ENCODE measurements at regions not wholly inside any gene's neighbourhood (a gene's known extent, or its start where the extent isn't known, plus 50 kb on each side); places are given as distances from the start of the nearest gene placed in this dataset.
A peak's percentile ranks its signal among the peaks of the same experiment; 100 is the strongest.

DNA sequence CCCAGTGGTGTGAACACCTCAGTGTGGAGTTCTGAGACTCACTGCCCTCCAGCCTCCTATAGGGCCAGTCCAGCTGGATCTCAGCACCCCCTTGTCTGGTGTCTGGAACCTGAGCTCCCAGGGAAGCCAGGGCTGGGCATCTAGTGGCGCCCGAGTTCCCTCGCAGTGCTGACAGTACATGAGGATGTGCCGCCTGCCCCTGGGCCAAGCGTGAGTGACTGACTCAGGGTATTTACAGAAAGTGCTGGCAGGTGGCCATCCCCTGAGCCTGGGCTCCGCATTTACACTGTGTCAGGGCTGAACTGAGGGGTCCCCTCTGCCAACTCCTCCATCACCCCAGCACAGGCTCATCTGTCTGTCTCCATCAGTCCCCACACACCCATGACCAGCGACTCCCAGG lies 185.3 kb downstream of the BRD1 start:
- Histone ChIP-seq H3K9ac (ENCODE audit: low read depth, low read length) (no peak overlapping the region), H3K9me3 (ENCODE audit: insufficient read depth, low read depth, low read length) (no peaks in the 10 kb centered on the region), H3K4me3 (ENCODE audit: low read length) (no peak overlapping the region), H3K27ac (ENCODE audit: low read length) (no peak overlapping the region), H3K36me3 (ENCODE audit: insufficient read depth, low read depth, low read length) (no peaks in the 10 kb centered on the region), H3K27me3 (ENCODE audit: insufficient read depth, low read length) (no peaks in the 10 kb centered on the region), H3K4me1 (ENCODE audit: insufficient read depth, low read length) (no peaks in the 10 kb centered on the region)

DNA sequence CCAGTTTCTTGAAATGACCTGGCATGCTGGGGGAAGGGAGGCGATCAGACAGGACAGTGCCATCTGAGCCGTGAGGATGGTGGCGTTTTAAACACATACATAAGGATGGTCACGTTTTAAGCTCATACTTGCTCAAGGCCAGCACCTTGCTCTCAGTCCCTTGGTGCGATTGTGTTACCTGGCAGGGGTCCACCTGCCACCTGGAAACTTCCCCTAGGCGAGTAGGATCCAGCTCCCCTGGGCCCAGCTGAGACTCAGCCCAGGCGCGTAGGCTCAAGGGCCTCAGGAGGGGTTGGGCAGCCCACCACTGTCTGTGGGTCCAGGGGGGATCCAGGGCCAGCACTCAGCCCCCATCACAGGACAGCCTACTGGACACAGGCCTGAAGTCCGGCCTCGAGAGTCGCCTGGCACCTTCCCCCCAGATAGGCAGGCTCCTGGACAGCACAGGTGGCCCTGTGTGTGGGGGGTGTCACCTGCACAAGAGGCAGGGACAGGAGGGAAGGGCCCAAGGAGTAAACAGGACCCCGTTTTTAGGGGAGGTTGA lies 185.8 kb downstream of the BRD1 start:
- Histone ChIP-seq H3K4me3 (ENCODE audit: low read length) (no peak overlapping the region), H3K9me3 (ENCODE audit: insufficient read depth, low read depth, low read length) (no peaks in the 10 kb centered on the region), H3K4me1 (ENCODE audit: insufficient read depth, low read length) (no peaks in the 10 kb centered on the region), H3K36me3 (ENCODE audit: insufficient read depth, low read depth, low read length) (no peaks in the 10 kb centered on the region), H3K27me3 (ENCODE audit: insufficient read depth, low read length) (no peaks in the 10 kb centered on the region), H3K9ac (ENCODE audit: low read depth, low read length) (no peak overlapping the region), H3K27ac (ENCODE audit: low read length) (no peak overlapping the region)

DNA sequence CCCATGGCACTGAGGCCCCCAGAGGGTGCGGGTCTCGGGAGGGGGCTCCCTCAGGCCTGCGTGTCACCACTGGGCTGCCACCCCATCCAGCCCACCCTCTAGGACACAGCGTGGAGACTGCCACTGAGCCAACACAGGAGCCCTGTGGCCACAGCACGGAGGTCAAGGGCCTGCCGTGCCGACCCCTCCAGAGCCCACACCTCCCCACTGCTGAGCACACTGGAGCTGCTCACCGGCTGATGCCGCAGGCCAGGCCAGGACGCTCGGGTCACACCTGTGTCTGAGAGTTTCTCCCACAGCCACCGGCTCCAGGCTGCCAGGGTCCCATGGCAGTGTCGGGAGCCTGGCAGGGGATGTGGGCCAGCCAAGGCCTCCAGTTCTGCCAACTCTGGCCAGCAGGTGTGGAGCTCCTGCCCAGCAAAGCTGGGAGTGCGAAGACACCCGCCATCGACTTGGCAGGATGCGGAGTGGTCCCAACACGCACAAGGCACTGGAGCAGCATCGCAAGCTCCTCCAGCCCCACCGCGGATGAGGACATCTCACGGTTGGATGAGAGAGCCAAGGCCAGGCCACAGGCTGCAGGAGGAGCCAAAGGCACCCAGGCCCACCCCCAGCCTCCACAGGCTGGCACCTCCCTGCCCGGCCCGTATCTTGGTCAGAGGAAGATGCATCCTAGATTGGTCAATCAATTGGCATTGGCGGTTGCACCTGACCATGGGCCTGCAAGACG lies 187.1 kb downstream of the BRD1 start:
- Histone ChIP-seq H3K27ac (ENCODE audit: low read length) (no peak overlapping the region), H3K9ac (ENCODE audit: low read depth, low read length) (no peak overlapping the region), H3K27me3 (ENCODE audit: insufficient read depth, low read length) (no peaks in the 10 kb centered on the region), H3K36me3 (ENCODE audit: insufficient read depth, low read depth, low read length) (no peaks in the 10 kb centered on the region), H3K4me3 (ENCODE audit: low read length) (no peak overlapping the region), H3K4me1 (ENCODE audit: insufficient read depth, low read length) (no peaks in the 10 kb centered on the region), H3K9me3 (ENCODE audit: insufficient read depth, low read depth, low read length) (no peaks in the 10 kb centered on the region)

DNA sequence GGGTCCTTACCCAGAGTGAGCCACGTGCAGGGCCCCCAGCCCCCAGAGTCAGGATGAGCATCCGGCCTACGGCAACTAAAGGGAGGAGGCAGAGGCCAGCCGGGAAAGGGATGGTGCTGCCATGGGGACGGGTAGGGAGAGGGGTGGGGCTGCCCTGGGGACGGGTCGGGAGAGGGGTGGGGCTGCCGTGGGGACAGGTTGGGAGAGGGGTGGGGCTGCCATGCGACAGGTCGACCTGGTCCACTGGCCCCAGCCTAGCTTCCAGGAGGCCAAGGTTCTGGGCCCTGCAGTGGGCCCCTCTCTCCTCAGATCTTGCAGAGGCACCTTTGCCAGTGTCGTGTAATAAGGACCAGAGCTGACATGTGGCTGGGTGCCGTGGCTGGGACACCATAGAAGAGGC lies 187.7 kb downstream of the BRD1 start:
- no peaks in the 10 kb centered on the region for H3K9me3 ChIP-seq (ENCODE audit: insufficient read depth, low read depth, low read length)
- no peak overlapping the region for H3K4me3 ChIP-seq (ENCODE audit: low read length)
- H3K4me1 ChIP-seq (ENCODE audit: insufficient read depth, low read length), result no peaks in the 10 kb centered on the region
- H3K9ac ChIP-seq (ENCODE audit: low read depth, low read length), result no peak overlapping the region
- H3K27me3 ChIP-seq (ENCODE audit: insufficient read depth, low read length), result no peaks in the 10 kb centered on the region
- H3K36me3 ChIP-seq (ENCODE audit: insufficient read depth, low read depth, low read length), result no peaks in the 10 kb centered on the region
- no peak overlapping the region for H3K27ac ChIP-seq (ENCODE audit: low read length)

DNA sequence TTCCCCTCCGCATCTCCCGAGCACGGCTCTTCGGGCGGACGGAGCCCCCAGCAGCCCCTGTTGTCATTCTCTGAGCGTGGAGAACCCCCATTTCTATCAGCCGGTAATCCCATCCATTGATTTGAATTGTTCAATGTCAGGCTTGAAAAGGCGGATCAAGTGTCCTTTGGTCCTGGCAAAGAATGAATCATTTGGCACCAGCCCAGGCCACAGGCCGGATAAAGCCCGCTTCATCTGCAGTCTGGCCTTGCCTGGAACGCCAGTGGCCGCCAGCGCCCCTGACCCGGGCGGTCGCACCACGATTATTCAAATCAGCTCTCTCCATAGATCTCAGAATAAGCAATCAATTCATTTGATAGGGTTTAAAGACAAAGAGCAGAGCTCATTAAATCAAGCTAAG lies 188.9 kb downstream of the BRD1 start:
- Histone ChIP-seq H3K36me3 (ENCODE audit: insufficient read depth, low read depth, low read length) (no peaks in the 10 kb centered on the region), H3K9me3 (ENCODE audit: insufficient read depth, low read depth, low read length) (no peaks in the 10 kb centered on the region), H3K27me3 (ENCODE audit: insufficient read depth, low read length) (no peaks in the 10 kb centered on the region), H3K4me3 (ENCODE audit: low read length) (no peak overlapping the region), H3K4me1 (ENCODE audit: insufficient read depth, low read length) (no peaks in the 10 kb centered on the region), H3K9ac (ENCODE audit: low read depth, low read length) (no peak overlapping the region), H3K27ac (ENCODE audit: low read length) (no peak overlapping the region)

DNA sequence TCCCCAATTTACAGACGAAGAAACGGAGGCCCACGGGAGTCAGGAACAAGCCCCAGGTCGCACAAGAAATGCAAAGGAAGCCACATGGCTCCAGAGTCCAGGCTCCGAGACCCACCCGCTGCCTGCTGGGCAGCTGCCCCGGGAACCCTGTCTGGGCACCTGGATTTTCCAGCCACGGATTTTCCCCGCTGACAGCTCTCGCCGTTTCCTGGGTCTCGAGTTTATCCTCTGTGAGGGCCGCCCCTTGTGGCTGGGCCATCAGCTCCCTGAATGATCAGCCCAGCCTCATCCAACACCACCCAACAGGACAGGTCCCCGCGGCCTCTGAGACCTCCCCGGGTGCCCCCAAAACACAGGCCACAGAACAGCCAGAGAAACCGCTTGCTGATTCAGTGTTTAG lies 189.7 kb downstream of the BRD1 start:
- no peaks in the 10 kb centered on the region; the same call in 1 of the 2 replicates for H3K4me1 ChIP-seq (ENCODE audit: insufficient read depth, low read length)
- H3K9ac ChIP-seq (ENCODE audit: low read depth, low read length), result no peak overlapping the region
- H3K9me3 ChIP-seq (ENCODE audit: insufficient read depth, low read depth, low read length), result no peaks in the 10 kb centered on the region
- H3K36me3 ChIP-seq (ENCODE audit: insufficient read depth, low read depth, low read length), result no peaks in the 10 kb centered on the region
- no peak overlapping the region for H3K4me3 ChIP-seq (ENCODE audit: low read length)
- H3K27me3 ChIP-seq (ENCODE audit: insufficient read depth, low read length), result no peaks in the 10 kb centered on the region
- H3K27ac ChIP-seq (ENCODE audit: low read length), result no peak overlapping the region

DNA sequence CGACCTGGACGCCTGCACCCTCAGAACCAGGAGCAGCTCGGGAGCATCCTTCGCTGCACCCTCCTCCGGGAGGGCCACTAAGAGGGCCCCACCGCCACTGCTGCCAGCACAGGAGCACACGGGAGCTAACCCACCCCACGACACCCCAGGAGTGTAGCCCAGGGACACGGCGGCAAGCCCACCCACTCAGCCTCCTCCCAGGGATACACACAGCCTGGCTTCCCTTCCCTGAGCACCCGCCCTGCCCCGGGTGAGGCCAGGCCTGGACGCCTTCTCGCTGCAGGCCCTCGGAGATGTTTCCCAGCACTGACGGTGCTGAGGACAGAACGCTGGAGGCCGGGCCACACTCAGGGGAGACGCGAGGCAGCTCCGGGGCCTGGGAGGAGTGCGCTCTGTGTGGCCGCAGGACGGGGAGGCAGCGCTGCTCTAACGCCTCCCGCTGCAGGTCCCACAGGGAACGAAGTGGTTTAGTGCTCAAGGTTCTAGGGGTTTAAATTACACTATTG lies 190.4 kb downstream of the BRD1 start:
- Histone ChIP-seq H3K4me1 (ENCODE audit: insufficient read depth, low read length) (no peaks in the 10 kb centered on the region; the same call in 1 of the 2 replicates), H3K9me3 (ENCODE audit: insufficient read depth, low read depth, low read length) (no peaks in the 10 kb centered on the region), H3K36me3 (ENCODE audit: insufficient read depth, low read depth, low read length) (no peaks in the 10 kb centered on the region), H3K27ac (ENCODE audit: low read length) (no peak overlapping the region), H3K4me3 (ENCODE audit: low read length) (no peak overlapping the region), H3K9ac (ENCODE audit: low read depth, low read length) (no peak overlapping the region), H3K27me3 (ENCODE audit: insufficient read depth, low read length) (no peaks in the 10 kb centered on the region; the same call in 1 of the 2 replicates)

DNA sequence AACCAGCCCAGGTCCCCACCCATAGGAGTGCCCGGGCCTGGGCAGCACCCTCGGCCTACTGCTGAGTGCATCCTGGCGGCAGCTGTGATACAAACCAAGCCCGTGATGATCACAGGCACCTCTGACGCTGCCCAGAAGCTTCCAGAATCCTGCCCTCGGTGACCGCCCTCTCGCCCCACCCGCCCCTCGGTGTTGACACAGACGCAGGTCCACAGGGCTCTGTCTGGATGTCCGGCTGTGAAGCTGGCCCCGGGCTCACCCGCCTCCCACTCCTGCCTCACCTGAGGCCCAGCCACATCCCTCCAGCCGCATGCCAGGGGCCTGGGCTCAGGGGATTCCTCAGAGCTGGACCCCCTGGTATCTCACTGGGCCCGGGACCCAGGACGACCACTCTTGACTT lies 191.0 kb downstream of the BRD1 start:
- Histone ChIP-seq H3K27ac (ENCODE audit: low read length) (no peak overlapping the region), H3K27me3 (ENCODE audit: insufficient read depth, low read length) (peaks cover 6% of the 10 kb centered on the region), H3K4me3 (ENCODE audit: low read length) (no peak overlapping the region), H3K4me1 (ENCODE audit: insufficient read depth, low read length) (no peaks in the 10 kb centered on the region; the same call in 1 of the 2 replicates), H3K9me3 (ENCODE audit: insufficient read depth, low read depth, low read length) (no peaks in the 10 kb centered on the region), H3K36me3 (ENCODE audit: insufficient read depth, low read depth, low read length) (no peaks in the 10 kb centered on the region), H3K9ac (ENCODE audit: low read depth, low read length) (no peak overlapping the region)

DNA sequence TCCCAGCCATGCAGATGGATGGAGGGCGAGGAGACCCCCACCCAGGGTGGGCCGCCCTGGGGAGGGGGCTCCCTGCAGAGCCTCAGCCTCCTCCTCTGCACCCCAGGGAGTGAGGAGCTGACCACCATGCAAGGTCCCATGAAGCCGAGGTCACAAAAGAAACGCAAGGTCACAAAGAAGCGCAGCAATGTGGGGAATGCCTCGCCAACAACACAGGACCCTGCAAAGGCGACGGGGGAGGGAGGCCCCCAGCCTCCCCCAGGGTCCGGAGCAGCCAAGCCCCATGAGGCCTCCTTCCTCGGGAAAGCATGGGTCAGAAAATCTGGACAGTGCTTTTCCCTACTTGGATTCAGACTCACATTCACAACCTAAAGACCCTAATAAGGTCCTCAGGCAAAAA lies 191.5 kb downstream of the BRD1 start:
- no peak overlapping the region for H3K9ac ChIP-seq (ENCODE audit: low read depth, low read length)
- peaks cover 7% of the 10 kb centered on the region for H3K27me3 ChIP-seq (ENCODE audit: insufficient read depth, low read length)
- no peaks in the 10 kb centered on the region for H3K36me3 ChIP-seq (ENCODE audit: insufficient read depth, low read depth, low read length)
- H3K4me1 ChIP-seq (ENCODE audit: insufficient read depth, low read length), result no peaks in the 10 kb centered on the region; the same call in 1 of the 2 replicates
- H3K27ac ChIP-seq (ENCODE audit: low read length), result no peak overlapping the region
- H3K4me3 ChIP-seq (ENCODE audit: low read length), result no peak overlapping the region
- no peaks in the 10 kb centered on the region for H3K9me3 ChIP-seq (ENCODE audit: insufficient read depth, low read depth, low read length)

DNA sequence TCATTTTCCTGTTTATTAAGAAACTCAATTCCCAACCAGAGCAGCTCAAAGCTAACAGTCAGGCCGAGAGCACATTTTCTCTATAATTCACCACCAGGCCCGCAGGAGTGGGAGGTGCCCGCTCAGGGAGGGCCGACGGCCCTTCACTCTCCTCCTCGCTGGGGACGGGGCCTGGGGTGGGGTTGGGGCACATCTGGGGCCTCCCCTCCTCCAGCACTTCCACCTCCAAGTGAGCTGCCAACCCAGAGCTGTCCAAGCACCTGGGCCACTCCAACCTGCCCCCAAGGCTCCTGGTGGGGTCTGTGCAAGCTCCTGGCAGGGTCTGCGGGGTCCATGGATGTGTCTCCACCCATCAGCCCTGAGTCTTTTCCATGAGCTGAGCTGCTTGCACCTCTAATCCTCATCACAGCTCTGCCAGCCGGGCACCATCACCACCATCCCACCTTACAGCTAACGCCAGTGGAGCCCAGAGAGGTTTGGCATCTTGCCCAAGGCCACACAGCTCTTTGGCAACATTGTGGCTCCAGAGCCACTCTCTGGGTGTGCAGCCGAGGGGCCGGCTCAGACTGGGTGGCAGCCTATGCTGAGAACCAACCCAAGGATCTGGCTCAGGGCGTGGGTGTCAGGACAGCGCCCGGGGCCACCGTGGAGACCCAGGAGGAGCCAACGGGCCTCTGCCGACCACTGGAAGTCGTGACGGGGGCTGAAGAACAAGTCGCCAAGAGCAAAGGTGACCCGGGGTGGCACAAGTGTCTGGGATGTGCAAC lies 193.5 kb downstream of the BRD1 start:
- H3K9ac ChIP-seq (ENCODE audit: low read depth, low read length), result no peak overlapping the region
- no peaks in the 10 kb centered on the region for H3K9me3 ChIP-seq (ENCODE audit: insufficient read depth, low read depth, low read length)
- no peaks in the 10 kb centered on the region for H3K36me3 ChIP-seq (ENCODE audit: insufficient read depth, low read depth, low read length)
- H3K4me3 ChIP-seq (ENCODE audit: low read length), result no peak overlapping the region
- no peaks in the 10 kb centered on the region; the same call in 1 of the 2 replicates for H3K4me1 ChIP-seq (ENCODE audit: insufficient read depth, low read length)
- H3K27me3 ChIP-seq (ENCODE audit: insufficient read depth, low read length), result peaks cover 7% of the 10 kb centered on the region
- no peak overlapping the region for H3K27ac ChIP-seq (ENCODE audit: low read length)

DNA sequence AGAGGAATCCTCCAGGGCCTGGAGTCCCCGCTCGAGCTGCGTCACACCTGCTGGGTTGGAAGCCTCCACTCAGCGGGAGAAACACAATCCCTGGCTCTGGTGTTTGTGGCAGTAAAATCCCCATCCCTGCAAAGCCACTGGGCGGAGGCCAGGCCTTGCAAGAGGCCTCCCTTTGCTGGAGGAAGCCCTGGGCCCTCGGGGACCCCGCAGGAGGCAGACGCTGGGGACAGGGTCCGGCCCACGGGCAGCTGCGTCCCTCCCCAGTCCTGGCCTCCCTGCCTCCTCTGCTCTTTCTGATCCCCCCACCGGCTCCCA lies 194.7 kb downstream of the BRD1 start:
- Histone ChIP-seq H3K9me3 (ENCODE audit: insufficient read depth, low read depth, low read length) (no peaks in the 10 kb centered on the region), H3K4me1 (ENCODE audit: insufficient read depth, low read length) (no peaks in the 10 kb centered on the region; the same call in 1 of the 2 replicates), H3K27ac (ENCODE audit: low read length) (no peak overlapping the region), H3K36me3 (ENCODE audit: insufficient read depth, low read depth, low read length) (no peaks in the 10 kb centered on the region), H3K9ac (ENCODE audit: low read depth, low read length) (peak overlapping the region; percentile 60; the same call in 1 of the 2 replicates), H3K27me3 (ENCODE audit: insufficient read depth, low read length) (peaks cover 7% of the 10 kb centered on the region), H3K4me3 (ENCODE audit: low read length) (peak overlapping the region; percentile 68; the same call in 1 of the 2 replicates)

Data from iPS-20b (cell line).